ENCODE measurements at regions not wholly inside any gene's neighbourhood (a gene's known extent, or its start where the extent isn't known, plus 50 kb on each side); places are given as distances from the start of the nearest gene placed in this dataset.

GRCh38 chr22:42330170-42330569, 59.7 kb upstream of the TCF20 start:
- TF ChIP-seq EP300 (IDR thresholded peaks at IDR 0.05; ENCODE audit: borderline replicate concordance), result no peak

GRCh38 chr22:42329504-42329903, 59.1 kb upstream of the TCF20 start:
- TF ChIP-seq FOXM1 (IDR thresholded peaks at IDR 0.05; ENCODE audit: borderline replicate concordance, low read depth), result no peak
- no peak for TF ChIP-seq USF1 (IDR thresholded peaks at IDR 0.05)
- TF ChIP-seq RAD21 (IDR thresholded peaks at IDR 0.05; ENCODE audit: low read depth), result no peak
- no peak for TF ChIP-seq ZBTB7A (IDR thresholded peaks at IDR 0.05; ENCODE audit: low read depth)
- TF ChIP-seq CEBPB (IDR thresholded peaks at IDR 0.05), result no peak
- TF ChIP-seq EGR1 (IDR thresholded peaks at IDR 0.05), result no peak
- TF ChIP-seq TAF1 (IDR thresholded peaks at IDR 0.05; ENCODE audit: low read depth), result no peak
- TF ChIP-seq REST (IDR thresholded peaks at IDR 0.05; ENCODE audit: low read depth), result no peak
- TF ChIP-seq MAX (IDR thresholded peaks at IDR 0.05), result no peak
- TF ChIP-seq YY1 (IDR thresholded peaks at IDR 0.05; ENCODE audit: low read depth), result no peak
- no peak for TF ChIP-seq TEAD4 (IDR thresholded peaks at IDR 0.05)
- TF ChIP-seq NFIC (IDR thresholded peaks at IDR 0.05), result no peak
- no peak for TF ChIP-seq EP300 (IDR thresholded peaks at IDR 0.05; ENCODE audit: borderline replicate concordance)
- TF ChIP-seq TCF12 (IDR thresholded peaks at IDR 0.05; ENCODE audit: low read depth), result no peak
- no peak for TF ChIP-seq CREB1 (IDR thresholded peaks at IDR 0.05; ENCODE audit: low read depth)

GRCh38 chr22:42328784-42329145, 58.3 kb upstream of the TCF20 start:
- TF ChIP-seq EP300 (IDR thresholded peaks at IDR 0.05; ENCODE audit: borderline replicate concordance) (no peak), NFIC (IDR thresholded peaks at IDR 0.05) (no peak), MAX (IDR thresholded peaks at IDR 0.05) (no peak), FOXM1 (IDR thresholded peaks at IDR 0.05; ENCODE audit: borderline replicate concordance, low read depth) (no peak), EGR1 (IDR thresholded peaks at IDR 0.05) (no peak), CREB1 (IDR thresholded peaks at IDR 0.05; ENCODE audit: low read depth) (no peak), ZBTB7A (IDR thresholded peaks at IDR 0.05; ENCODE audit: low read depth) (no peak), CEBPB (IDR thresholded peaks at IDR 0.05) (no peak), YY1 (IDR thresholded peaks at IDR 0.05; ENCODE audit: low read depth) (no peak), TCF12 (IDR thresholded peaks at IDR 0.05; ENCODE audit: low read depth) (no peak), TEAD4 (IDR thresholded peaks at IDR 0.05) (no peak), REST (IDR thresholded peaks at IDR 0.05; ENCODE audit: low read depth) (no peak), RAD21 (IDR thresholded peaks at IDR 0.05; ENCODE audit: low read depth) (no peak), TAF1 (IDR thresholded peaks at IDR 0.05; ENCODE audit: low read depth) (no peak)

GRCh38 chr22:42328130-42328783, 57.8 kb upstream of the TCF20 start:
- no peak for TF ChIP-seq CEBPB (IDR thresholded peaks at IDR 0.05)
- no peak for TF ChIP-seq EGR1 (IDR thresholded peaks at IDR 0.05)
- TF ChIP-seq YY1 (IDR thresholded peaks at IDR 0.05; ENCODE audit: low read depth), result no peak
- no peak for TF ChIP-seq RAD21 (IDR thresholded peaks at IDR 0.05; ENCODE audit: low read depth)
- TF ChIP-seq ZBTB7A (IDR thresholded peaks at IDR 0.05; ENCODE audit: low read depth), result no peak
- no peak for TF ChIP-seq NFIC (IDR thresholded peaks at IDR 0.05)
- no peak for TF ChIP-seq FOXM1 (IDR thresholded peaks at IDR 0.05; ENCODE audit: borderline replicate concordance, low read depth)
- TF ChIP-seq TCF12 (IDR thresholded peaks at IDR 0.05; ENCODE audit: low read depth), result no peak
- no peak for TF ChIP-seq CREB1 (IDR thresholded peaks at IDR 0.05; ENCODE audit: low read depth)
- TF ChIP-seq EP300 (IDR thresholded peaks at IDR 0.05; ENCODE audit: borderline replicate concordance), result no peak
- no peak for TF ChIP-seq USF1 (IDR thresholded peaks at IDR 0.05)
- no peak for TF ChIP-seq MAX (IDR thresholded peaks at IDR 0.05)
- TF ChIP-seq REST (IDR thresholded peaks at IDR 0.05; ENCODE audit: low read depth), result no peak
